Activated CD4-positive, alpha-beta T cell treated with anti-CD3 and anti-CD28 coated beads for 36 hours (primary cell): ENCODE measurements at regions not wholly inside any gene's neighbourhood (a gene's known extent, or its start where the extent isn't known, plus 50 kb on each side); places are given as distances from the start of the nearest gene placed in this dataset.
"Not testable (repeated sequence)": the region's sequence is repeated elsewhere in the genome, so short reads cannot be mapped to it uniquely, and the experiment has no call there.

Experiments
- ATAC-seq: fragments of 200-7000 bp; cut with Tn5 transposase; one replicate; pipeline ENCODE4 v1.10.0; 2021; ENCODE audit warnings: mild to moderate bottlenecking, moderate library complexity
- CTCF ChIA-PET: fragments of 350-600 bp; sonication (Branson Sonifier 250); formaldehyde crosslinking; loops from one replicate; lab custom pipeline; 2021; ENCODE audit warnings: antibody characterized with exemption; lab: Charles Lee
- POLR2A ChIA-PET: fragments of 350-600 bp; sonication (Branson Sonifier 250); formaldehyde crosslinking; loops from one replicate; lab custom pipeline; 2021; ENCODE audit warnings: antibody characterized with exemption, inconsistent platforms; lab: Charles Lee
- DNase-seq: peaks from one replicate; pipeline ENCODE4 v3.0.0-alpha.2; 2020
- H3K27ac Mint-ChIP-seq: one replicate; pipeline ENCODE4 v1.8.0; 2021; ENCODE audit warnings: mixed read lengths
- H3K27me3 Mint-ChIP-seq: one replicate; pipeline ENCODE4 v1.8.0; 2021; ENCODE audit warnings: mixed read lengths
- H3K36me3 Mint-ChIP-seq: one replicate; pipeline ENCODE4 v1.8.0; 2021; ENCODE audit warnings: low read depth, mixed read lengths
- H3K4me1 Mint-ChIP-seq: one replicate; pipeline ENCODE4 v1.8.0; 2021; ENCODE audit warnings: mixed read lengths
- H3K4me3 Mint-ChIP-seq: one replicate; pipeline ENCODE4 v1.8.0; 2021; ENCODE audit warnings: mild to moderate bottlenecking, moderate library complexity, mixed read lengths
- H3K9me3 Mint-ChIP-seq: one replicate; pipeline ENCODE4 v1.8.0; 2021; ENCODE audit warnings: low read depth, mixed read lengths
- intact Hi-C, 2 experiments: fragments of 100-400 bp; cut with DNase I in 1 of 2; cut with micrococcal nuclease in 1 of 2; formaldehyde crosslinking; loops; one replicate each; pipeline versions ENCODE4 v1.14.2 to v1.15.1; 2022 to 2024; cut with DNase I, micrococcal nuclease

DNA sequence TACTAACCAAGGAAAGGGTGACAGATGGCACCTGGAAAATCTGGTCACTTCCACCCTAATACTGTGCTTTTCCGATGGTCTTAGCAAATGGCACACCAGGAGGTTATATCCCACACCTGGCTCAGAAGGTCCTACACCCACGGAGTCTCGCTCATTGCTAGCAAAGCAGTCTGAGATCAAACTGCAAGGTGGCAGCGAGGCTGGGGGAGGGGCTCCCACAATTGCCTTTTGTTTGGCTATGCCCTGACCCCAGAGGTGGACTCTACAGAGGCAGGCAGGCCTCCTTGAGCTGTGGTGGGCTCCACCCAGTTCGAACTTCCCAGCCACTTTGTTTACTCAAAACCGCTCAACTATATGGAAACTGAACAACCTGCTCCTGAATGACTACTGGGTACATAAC, 50.3 kb upstream of the UGT2B15 start:
- ATAC-seq, CTCF ChIA-PET, POLR2A ChIA-PET, H3K36me3 Mint-ChIP-seq, H3K27me3 Mint-ChIP-seq, H3K4me1 Mint-ChIP-seq, H3K9me3 Mint-ChIP-seq, H3K4me3 Mint-ChIP-seq, H3K27ac Mint-ChIP-seq, intact Hi-C loops, DNase-seq: not testable (repeated sequence)

DNA sequence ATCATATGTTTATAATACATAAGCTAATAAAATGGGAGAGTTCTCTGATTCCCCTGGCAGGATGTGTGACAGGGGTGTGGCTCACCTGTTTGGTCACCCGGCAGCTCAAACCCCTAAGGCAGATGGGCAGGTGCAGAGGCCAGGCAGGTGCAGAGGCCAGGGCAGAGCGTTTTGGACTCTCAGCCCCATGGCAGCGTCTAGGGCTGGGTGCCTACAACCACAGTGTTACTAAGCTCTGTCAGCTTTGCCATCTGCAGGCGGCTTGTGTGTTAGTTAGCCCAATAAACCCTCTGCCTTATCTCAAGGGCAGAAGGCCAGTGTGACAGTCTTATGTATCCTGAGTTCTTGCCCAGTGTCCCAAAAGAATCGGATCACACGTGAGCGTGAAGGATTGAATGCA, 54.0 kb upstream of the UGT2B15 start:
- H3K27me3 Mint-ChIP-seq = peaks cover 2% of the 10 kb centered on the region
- H3K4me3 Mint-ChIP-seq = no peak overlapping the region
- H3K4me1 Mint-ChIP-seq = no peaks in the 10 kb centered on the region
- no peaks in the 10 kb centered on the region for H3K36me3 Mint-ChIP-seq
- H3K27ac Mint-ChIP-seq = no peak overlapping the region
- intact Hi-C loops = no loop called here
- no peaks in the 10 kb centered on the region for H3K9me3 Mint-ChIP-seq
- ChIA-PET POLR2A (no interaction called here), CTCF (no interaction called here)
- no peak for DNase-seq
- ATAC-seq = no peak

DNA sequence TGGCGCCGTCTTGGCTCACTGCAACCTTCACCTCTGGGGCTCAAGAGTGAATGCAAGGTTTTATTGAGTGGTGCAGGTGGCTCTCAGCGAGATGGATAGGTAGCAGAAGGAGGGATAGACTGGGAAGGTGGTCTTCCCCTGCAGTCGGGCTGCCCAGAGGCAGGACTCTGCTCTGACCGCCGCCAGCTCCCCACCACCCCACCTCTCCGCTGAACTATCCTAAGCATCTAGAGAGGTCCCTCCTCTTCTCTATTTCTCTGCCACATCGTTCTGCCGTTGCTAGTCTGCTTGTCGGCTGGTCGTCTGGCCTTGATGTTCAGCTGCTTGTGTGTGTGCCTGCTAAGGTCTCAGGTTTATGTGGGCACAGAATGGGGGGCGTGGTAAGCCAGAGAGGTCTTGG, 54.5 kb upstream of the UGT2B15 start:
- Mint-ChIP-seq H3K36me3 (no peaks in the 10 kb centered on the region), H3K4me1 (no peaks in the 10 kb centered on the region), H3K9me3 (no peaks in the 10 kb centered on the region), H3K27ac (no peak overlapping the region), H3K4me3 (no peak overlapping the region), H3K27me3 (peaks cover 4% of the 10 kb centered on the region)
- intact Hi-C loops = no loop called here
- ChIA-PET CTCF (no interaction called here), POLR2A (no interaction called here)
- DNase-seq (no peak), ATAC-seq (no peak)

DNA sequence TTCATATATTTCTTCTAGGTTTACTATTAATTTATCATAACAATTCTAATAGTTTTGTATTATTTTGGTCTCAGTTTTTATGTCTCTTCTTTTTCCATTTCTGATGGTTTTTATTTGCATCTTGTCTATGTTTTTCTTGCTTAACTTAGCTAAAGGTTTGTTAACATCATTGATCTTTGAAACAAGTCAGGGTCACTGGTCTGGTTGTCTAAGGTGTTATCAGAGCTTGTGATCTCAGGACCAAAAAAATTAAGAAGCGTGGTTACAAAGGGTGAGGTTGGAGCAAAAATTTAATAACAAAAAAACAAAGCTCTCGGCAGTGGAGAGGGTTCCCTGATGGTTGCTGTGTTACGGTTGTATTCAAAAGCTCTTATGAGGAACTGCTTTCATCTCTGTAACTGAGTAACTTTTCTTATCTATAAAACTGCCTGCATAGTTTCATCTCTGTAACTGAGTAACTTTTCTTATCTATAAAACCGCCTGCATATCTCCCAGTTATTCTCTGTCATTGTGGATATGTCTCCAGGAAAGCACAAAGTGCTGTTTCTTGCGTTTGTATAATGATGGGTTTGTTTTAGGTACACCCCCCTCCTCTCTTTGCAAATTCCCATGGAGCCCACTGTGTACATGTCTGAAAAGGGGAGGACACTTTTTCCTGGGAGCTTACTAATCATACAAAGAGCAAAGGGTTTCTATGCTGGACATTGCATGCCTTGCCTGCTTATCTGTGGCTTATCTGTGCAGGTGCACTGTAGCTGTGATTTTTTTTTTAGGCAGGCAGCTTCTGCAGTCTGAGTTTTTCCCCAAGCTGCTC, 62.4 kb upstream of the UGT2B15 start:
- no peak for DNase-seq
- H3K4me1 Mint-ChIP-seq = no peaks in the 10 kb centered on the region
- no peak for ATAC-seq
- no peak overlapping the region for H3K4me3 Mint-ChIP-seq
- ChIA-PET CTCF (no interaction called here), POLR2A (no interaction called here)
- peaks cover 9% of the 10 kb centered on the region for H3K27me3 Mint-ChIP-seq
- intact Hi-C loops = no loop called here
- H3K36me3 Mint-ChIP-seq = no peaks in the 10 kb centered on the region
- H3K27ac Mint-ChIP-seq = no peak overlapping the region
- H3K9me3 Mint-ChIP-seq = no peaks in the 10 kb centered on the region

DNA sequence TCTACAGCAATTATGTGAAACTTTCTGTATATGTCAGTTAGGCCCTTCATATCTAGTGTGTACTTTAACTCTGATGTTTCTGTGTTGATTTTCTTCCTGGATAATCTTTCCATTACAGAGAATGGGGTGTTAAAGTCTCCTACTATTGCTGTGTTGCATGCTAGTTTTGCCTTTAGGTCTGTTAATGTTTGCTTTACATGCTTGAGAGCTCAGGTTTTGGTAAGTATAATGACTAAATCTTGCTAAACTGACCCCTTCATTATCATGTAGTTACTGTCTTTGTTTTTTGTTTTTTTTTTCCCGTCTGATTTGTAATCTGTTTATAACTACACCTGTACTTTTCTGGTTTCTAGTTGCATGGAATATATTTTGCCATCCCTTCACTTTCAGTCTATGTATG, 63.6 kb upstream of the UGT2B15 start:
- no peak overlapping the region for H3K27ac Mint-ChIP-seq
- intact Hi-C loops = no loop called here
- CTCF ChIA-PET = no interaction called here
- no peaks in the 10 kb centered on the region for H3K36me3 Mint-ChIP-seq
- peaks cover 7% of the 10 kb centered on the region for H3K27me3 Mint-ChIP-seq
- H3K9me3 Mint-ChIP-seq = no peaks in the 10 kb centered on the region
- H3K4me3 Mint-ChIP-seq = no peak overlapping the region
- ATAC-seq (no peak), DNase-seq (no peak)
- H3K4me1 Mint-ChIP-seq = no peaks in the 10 kb centered on the region
- POLR2A ChIA-PET = no interaction called here

DNA sequence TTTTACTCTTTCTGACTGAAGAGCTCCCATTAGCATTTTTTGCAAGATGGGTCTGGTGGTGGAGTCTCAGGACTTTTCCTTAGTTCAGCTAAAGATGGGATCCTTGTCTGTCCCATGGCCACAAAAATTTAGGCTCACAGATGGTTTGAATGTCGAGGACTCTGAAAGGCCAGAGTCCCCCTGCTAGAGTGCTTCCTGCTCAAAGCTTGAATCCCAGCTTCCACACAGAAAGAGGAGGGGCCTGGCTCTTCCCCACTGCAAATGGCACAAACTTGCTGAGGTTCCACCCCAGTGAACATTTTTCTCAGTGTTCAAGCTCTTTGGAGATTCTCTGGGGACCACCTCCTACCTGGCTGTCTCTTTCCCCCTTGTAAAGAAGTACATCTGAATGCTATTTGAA, 64.7 kb upstream of the UGT2B15 start:
- ATAC-seq = no peak
- ChIA-PET POLR2A (no interaction called here), CTCF (interaction anchor here (1.5 kb wide), 1 partner anchor 10 kb away, joined by 4 read pairs; no protein-coding TSS in a partner anchor)
- Mint-ChIP-seq H3K9me3 (no peaks in the 10 kb centered on the region), H3K4me3 (no peak overlapping the region), H3K4me1 (no peaks in the 10 kb centered on the region), H3K27me3 (peaks cover 4% of the 10 kb centered on the region), H3K27ac (no peak overlapping the region), H3K36me3 (no peaks in the 10 kb centered on the region)
- intact Hi-C loops = no loop called here
- DNase-seq = no peak

DNA sequence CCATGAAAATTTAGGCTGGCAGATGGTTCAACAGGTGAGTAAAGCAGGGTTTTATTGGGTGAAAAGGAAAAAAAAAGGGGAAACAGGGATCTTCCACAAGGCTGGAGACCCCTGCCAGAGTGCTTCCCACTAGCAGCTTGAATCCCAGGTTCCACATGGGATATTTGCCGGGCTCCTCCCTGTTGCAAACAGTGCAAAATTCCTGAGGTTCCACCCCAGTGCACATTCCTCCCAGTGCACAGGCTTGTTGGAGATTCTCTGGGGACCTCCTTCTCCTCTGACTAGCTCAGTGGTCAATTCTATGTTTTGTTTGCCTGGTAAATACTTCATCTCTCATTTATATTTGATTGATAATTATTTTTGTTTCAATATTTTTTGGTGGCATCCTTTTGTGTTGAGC, 66.4 kb upstream of the UGT2B15 start:
- ChIA-PET CTCF (no interaction called here), POLR2A (no interaction called here)
- Mint-ChIP-seq H3K4me1 (no peaks in the 10 kb centered on the region), H3K36me3 (no peaks in the 10 kb centered on the region), H3K9me3 (no peaks in the 10 kb centered on the region), H3K4me3 (no peak overlapping the region), H3K27me3 (no peaks in the 10 kb centered on the region), H3K27ac (no peak overlapping the region)
- no peak for DNase-seq
- ATAC-seq = no peak
- intact Hi-C loops = no loop called here

DNA sequence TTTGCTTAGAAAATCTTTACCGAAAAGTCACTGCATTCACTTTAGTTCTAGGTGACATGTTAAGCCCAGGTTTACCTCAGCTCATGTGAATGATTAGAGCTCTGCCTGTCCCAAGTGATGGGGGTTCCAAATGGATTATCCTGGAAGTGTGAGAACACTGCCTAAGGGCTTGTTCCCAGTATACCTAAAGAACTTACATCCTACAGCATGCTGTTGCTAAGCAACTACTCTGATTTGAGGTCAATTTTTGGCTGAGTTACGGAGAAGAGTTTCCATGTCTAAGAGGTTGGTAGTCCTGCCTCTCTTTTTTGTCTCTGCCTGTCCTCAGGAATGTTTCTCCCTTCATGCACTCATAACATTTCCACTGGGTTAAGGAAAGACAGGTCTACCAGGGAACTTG, 67.6 kb upstream of the UGT2B15 start:
- POLR2A ChIA-PET = no interaction called here
- H3K27me3 Mint-ChIP-seq = no peaks in the 10 kb centered on the region
- no peak overlapping the region for H3K27ac Mint-ChIP-seq

DNA sequence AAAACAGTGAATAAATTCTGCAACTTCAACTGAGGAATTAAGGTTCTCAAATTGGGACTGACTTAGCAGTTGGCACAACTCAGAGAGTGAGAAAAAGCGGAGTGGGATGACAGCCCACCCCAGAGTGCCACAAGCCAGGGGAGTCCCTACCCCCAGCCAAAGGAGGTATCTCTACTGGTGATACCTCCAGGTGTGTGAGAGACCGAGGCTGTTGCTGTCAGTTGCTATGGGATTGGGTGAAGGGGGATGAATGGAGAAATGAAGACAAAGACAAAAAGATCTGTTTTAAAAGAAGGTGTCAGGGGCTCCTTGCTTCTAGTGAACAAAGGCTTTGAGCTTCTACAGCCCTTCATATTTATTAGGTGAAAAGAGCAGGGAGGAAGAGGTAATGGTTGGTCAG, 71.4 kb upstream of the UGT2B10 start:
- no peak overlapping the region for H3K27ac Mint-ChIP-seq
- ChIA-PET CTCF (interaction anchor here (1.3 kb wide), 1 partner anchor 9 kb away, joined by 4 read pairs; no protein-coding TSS in a partner anchor), POLR2A (no interaction called here)
- no peaks in the 10 kb centered on the region for H3K36me3 Mint-ChIP-seq
- peaks cover 5% of the 10 kb centered on the region for H3K9me3 Mint-ChIP-seq
- intact Hi-C loops = no loop called here
- no peak for DNase-seq
- no peaks in the 10 kb centered on the region for H3K27me3 Mint-ChIP-seq
- no peak for ATAC-seq
- H3K4me3 Mint-ChIP-seq = no peak overlapping the region
- no peaks in the 10 kb centered on the region for H3K4me1 Mint-ChIP-seq

More for the DNA sequence above, 67.6 kb upstream of the UGT2B15 start:
- no peak overlapping the region for H3K4me3 Mint-ChIP-seq
- CTCF ChIA-PET = no interaction called here
- no peaks in the 10 kb centered on the region for H3K36me3 Mint-ChIP-seq
- intact Hi-C loops = no loop called here
- H3K9me3 Mint-ChIP-seq = peaks cover 5% of the 10 kb centered on the region
- H3K4me1 Mint-ChIP-seq = no peaks in the 10 kb centered on the region
- DNase-seq (no peak), ATAC-seq (no peak)

DNA sequence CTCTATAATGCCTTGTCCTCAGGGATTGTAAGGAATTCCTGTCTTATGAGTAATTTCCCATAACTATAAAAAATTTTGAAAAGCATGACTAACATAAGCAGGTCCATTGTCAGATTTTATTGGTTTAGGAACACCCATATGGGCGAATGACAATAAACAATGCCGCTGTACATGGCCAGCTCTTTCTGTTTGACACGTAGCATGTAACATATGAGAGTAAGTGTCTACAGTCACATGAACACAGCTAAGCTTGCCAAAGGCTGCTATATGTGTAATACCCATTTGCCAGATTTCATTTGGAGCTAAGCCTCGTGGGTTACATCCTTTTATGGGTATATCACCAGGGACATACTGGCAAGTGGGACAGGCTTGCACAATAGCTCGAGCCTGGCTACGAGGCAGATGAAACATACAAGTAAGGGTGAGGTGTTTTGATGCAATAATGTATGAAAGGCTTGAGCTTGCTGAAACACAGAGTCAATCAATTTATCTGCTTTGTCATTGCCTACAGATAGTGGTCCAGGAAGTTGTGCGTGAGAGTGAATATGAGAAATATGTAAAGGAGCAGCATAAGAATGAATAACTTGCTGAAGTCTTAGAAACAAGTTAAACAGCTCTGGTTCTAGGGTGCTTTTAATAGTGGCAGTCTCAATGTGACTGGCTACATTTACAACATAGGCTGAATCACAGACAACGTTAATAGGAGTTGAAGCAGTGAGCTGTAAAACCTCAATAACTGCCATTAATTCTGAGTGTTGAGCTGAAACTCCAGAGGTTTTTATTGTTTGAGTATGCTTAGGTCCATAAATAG, 67.4 kb upstream of the UGT2B10 start:
- no peak for ATAC-seq
- H3K27me3 Mint-ChIP-seq = no peaks in the 10 kb centered on the region
- no peaks in the 10 kb centered on the region for H3K9me3 Mint-ChIP-seq
- H3K4me1 Mint-ChIP-seq = no peaks in the 10 kb centered on the region
- ChIA-PET POLR2A (no interaction called here), CTCF (no interaction called here)
- H3K4me3 Mint-ChIP-seq = no peak overlapping the region
- intact Hi-C loops = no loop called here
- H3K36me3 Mint-ChIP-seq = no peaks in the 10 kb centered on the region
- DNase-seq = no peak
- no peak overlapping the region for H3K27ac Mint-ChIP-seq

DNA sequence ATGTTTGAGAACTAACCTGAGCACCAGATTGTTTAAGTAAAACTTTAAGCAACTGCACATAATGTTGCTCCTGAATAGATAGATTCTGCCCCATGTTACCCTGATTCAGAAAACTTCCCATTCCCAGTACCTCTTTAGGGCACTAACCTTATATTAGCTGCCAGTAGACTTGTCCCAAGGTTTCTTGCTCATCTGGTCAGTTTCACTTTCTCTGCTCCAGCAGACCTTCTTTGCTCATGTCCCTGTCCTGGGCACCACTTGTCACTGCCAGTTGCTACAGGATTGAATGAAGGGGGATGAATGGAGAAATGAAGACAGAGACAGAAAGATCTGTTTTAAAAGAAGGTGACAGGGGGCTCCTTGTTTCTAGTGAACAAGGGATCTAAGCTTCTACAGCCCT, 65.2 kb upstream of the UGT2B10 start:
- Mint-ChIP-seq H3K4me3 (no peak overlapping the region), H3K9me3 (no peaks in the 10 kb centered on the region), H3K36me3 (no peaks in the 10 kb centered on the region), H3K27ac (no peak overlapping the region), H3K4me1 (no peaks in the 10 kb centered on the region), H3K27me3 (no peaks in the 10 kb centered on the region)
- ATAC-seq = no peak
- no peak for DNase-seq
- intact Hi-C loops = no loop called here
- ChIA-PET POLR2A (no interaction called here), CTCF (interaction anchor here (0.6 kb wide), 1 partner anchor 67 kb away, joined by 3 read pairs; no protein-coding TSS in a partner anchor)

DNA sequence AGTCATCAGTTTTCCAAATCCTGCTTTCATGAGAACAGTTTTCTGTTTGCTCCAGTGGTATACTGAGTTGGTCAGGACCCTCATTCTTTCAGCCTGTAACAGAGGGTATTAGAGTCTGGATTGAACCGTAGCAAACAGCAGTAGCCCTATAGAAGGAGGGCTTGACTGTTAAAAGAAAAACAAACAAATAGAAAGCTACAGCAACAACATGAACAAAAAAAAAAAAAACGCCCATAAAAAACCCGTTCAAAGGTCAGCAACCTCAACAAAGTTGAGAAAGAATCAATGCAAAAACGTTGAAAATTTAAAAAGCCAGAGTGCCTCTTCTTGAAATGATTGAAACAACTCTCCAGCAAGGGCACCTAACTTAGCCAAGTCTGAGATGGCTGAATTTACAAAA, 64.7 kb upstream of the UGT2B10 start:
- CTCF ChIA-PET = no interaction called here
- intact Hi-C loops = no loop called here
- H3K4me3 Mint-ChIP-seq = no peak overlapping the region

More for the DNA sequence above, 64.7 kb upstream of the UGT2B10 start:
- Mint-ChIP-seq H3K27me3 (no peaks in the 10 kb centered on the region), H3K4me1 (no peaks in the 10 kb centered on the region), H3K36me3 (no peaks in the 10 kb centered on the region), H3K9me3 (no peaks in the 10 kb centered on the region), H3K27ac (no peak overlapping the region)
- POLR2A ChIA-PET = no interaction called here
- ATAC-seq = no peak
- no peak for DNase-seq
